DND-41 (cell line): ENCODE measurements at regions not wholly inside any gene's neighbourhood (a gene's known extent, or its start where the extent isn't known, plus 50 kb on each side); places are given as distances from the start of the nearest gene placed in this dataset.

Source experiments
- EZH2 ChIP-seq: IDR thresholded peaks from 3 replicates; pipeline ENCODE4 v1.6.1; 2012; ENCODE audit warnings: borderline replicate concordance, low read depth, mild to moderate bottlenecking, moderate library complexity, low read length, inconsistent platforms; ENCODE audit not compliant: severe bottlenecking
- TF ChIP-seq, protein P1 (sequence below): IDR thresholded peaks from 2 replicates; pipeline ENCODE4 v1.5.1; 2012; ENCODE audit warnings: borderline replicate concordance, low read length, moderate library complexity, mild to moderate bottlenecking; ENCODE audit not compliant: poor library complexity, severe bottlenecking; ENCODE audit errors: extremely low read depth

DNA sequence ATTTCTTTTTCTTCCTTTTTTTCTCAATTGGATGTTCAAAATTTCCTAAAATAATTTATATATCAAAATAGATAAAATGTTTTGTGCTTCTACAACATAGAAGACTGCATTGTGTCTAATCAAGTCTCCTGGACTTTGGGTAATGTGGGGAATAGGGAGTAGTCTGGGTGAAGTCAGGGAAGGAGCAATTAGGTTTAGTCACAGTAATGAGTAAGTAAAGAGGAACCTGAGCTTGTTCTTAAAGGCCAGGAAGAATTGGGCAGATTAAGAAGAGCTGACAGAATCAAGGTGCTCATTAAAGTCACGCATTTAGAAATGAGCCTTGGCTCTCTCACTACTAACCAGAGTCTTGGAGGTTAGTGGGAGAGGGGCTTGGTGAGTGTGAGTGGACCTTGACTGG is 233.3 kb upstream of the SSTR1 start:
- TF ChIP-seq, protein P1, sequence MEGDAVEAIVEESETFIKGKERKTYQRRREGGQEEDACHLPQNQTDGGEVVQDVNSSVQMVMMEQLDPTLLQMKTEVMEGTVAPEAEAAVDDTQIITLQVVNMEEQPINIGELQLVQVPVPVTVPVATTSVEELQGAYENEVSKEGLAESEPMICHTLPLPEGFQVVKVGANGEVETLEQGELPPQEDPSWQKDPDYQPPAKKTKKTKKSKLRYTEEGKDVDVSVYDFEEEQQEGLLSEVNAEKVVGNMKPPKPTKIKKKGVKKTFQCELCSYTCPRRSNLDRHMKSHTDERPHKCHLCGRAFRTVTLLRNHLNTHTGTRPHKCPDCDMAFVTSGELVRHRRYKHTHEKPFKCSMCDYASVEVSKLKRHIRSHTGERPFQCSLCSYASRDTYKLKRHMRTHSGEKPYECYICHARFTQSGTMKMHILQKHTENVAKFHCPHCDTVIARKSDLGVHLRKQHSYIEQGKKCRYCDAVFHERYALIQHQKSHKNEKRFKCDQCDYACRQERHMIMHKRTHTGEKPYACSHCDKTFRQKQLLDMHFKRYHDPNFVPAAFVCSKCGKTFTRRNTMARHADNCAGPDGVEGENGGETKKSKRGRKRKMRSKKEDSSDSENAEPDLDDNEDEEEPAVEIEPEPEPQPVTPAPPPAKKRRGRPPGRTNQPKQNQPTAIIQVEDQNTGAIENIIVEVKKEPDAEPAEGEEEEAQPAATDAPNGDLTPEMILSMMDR: no peak
- TF ChIP-seq EZH2: no peak
